ENCODE measurements at regions not wholly inside any gene's neighbourhood (a gene's known extent, or its start where the extent isn't known, plus 50 kb on each side); places are given as distances from the start of the nearest gene placed in this dataset.

DNA sequence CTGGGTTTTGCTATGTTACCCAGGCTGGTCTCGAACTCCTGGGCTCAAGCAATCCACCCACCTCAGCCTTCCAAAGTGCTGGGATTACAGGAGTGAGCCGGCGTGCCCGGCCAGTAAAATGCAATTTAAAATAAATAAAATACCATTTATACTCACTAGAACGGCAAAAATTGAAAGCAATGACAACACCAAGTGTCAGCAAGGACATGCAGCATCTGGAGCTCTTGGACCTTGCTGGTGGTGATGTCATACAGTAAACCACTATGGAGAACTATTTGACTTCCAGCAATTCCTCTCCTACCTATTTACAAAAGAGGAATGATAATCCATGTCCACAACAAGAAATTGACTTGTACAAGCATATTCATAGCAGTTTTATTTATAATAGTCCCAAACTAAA, 105.7 kb upstream of the PHACTR1 start:
- TF ChIP-seq, protein P1, sequence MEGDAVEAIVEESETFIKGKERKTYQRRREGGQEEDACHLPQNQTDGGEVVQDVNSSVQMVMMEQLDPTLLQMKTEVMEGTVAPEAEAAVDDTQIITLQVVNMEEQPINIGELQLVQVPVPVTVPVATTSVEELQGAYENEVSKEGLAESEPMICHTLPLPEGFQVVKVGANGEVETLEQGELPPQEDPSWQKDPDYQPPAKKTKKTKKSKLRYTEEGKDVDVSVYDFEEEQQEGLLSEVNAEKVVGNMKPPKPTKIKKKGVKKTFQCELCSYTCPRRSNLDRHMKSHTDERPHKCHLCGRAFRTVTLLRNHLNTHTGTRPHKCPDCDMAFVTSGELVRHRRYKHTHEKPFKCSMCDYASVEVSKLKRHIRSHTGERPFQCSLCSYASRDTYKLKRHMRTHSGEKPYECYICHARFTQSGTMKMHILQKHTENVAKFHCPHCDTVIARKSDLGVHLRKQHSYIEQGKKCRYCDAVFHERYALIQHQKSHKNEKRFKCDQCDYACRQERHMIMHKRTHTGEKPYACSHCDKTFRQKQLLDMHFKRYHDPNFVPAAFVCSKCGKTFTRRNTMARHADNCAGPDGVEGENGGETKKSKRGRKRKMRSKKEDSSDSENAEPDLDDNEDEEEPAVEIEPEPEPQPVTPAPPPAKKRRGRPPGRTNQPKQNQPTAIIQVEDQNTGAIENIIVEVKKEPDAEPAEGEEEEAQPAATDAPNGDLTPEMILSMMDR (IDR thresholded peaks at IDR 0.05; ENCODE audit: low read length): no peak
- TF ChIP-seq EZH2 (IDR thresholded peaks at IDR 0.05; ENCODE audit: borderline replicate concordance, low read length): no peak
